ENCODE measurements at regions not wholly inside any gene's neighbourhood (a gene's known extent, or its start where the extent isn't known, plus 50 kb on each side); places are given as distances from the start of the nearest gene placed in this dataset.

- no peak overlapping the region for H3K4me3 ChIP-seq
- peaks cover 0 to 45% (median 26%) of the 10 kb centered on the region in 9 donors for H3K4me1 ChIP-seq
- no peak for ATAC-seq
- no peaks in the 10 kb centered on the region for H3K36me3 ChIP-seq
- H3K27ac ChIP-seq, result peak overlapping the region in 5 of 10 donors; percentile 6 to 74 (median 55)
- intact Hi-C loops (cut with DNase I), result no loop called here
- H3K27me3 ChIP-seq, result no peaks in the 10 kb centered on the region
- WGBS, 2 donors, result 91 to 93% methylated on average over 6 of the region's 6 CpGs
- no peak for TF ChIP-seq CTCF (IDR thresholded peaks at IDR 0.05)
- DNase-seq, result no peak
- H3K9me3 ChIP-seq, result peaks cover 0 to 5% (median 0%) of the 10 kb centered on the region in 11 donors
These were observed 176.5 kb upstream of the RUNX1 start for GRCh38 chr21:35225573-35225972.

- ATAC-seq (peak in 1 of 8 donors; percentile 29), DNase-seq (no peak)
- peaks cover 0 to 45% (median 24%) of the 10 kb centered on the region in 9 donors for H3K4me1 ChIP-seq
- no peak overlapping the region for H3K4me3 ChIP-seq
- intact Hi-C loops (cut with DNase I), result no loop called here
- H3K27ac ChIP-seq, result peak overlapping the region in 3 of 10 donors; percentile 26 to 72 (median 64)
- H3K9me3 ChIP-seq, result peaks cover 0 to 5% (median 0%) of the 10 kb centered on the region in 11 donors
- WGBS, 2 donors, result 75 to 79% methylated on average over 6 of the region's 6 CpGs
- H3K36me3 ChIP-seq, result no peaks in the 10 kb centered on the region
- TF ChIP-seq CTCF (IDR thresholded peaks at IDR 0.05), result no peak
- H3K27me3 ChIP-seq, result no peaks in the 10 kb centered on the region
These were observed 174.5 kb upstream of the RUNX1 start for GRCh38 chr21:35223480-35224156.

GRCh38 chr21:35222541-35222941, 173.4 kb upstream of the RUNX1 start:
- ATAC-seq, result peak in 6 of 8 donors; percentile 26 to 73 (median 38)
- H3K4me3 ChIP-seq, result no peak overlapping the region
- intact Hi-C loops (cut with DNase I), result no loop called here

GRCh38 chr21:35222021-35222420, 172.9 kb upstream of the RUNX1 start:
- Histone ChIP-seq H3K4me1 (peaks cover 0 to 39% (median 24%) of the 10 kb centered on the region in 9 donors), H3K9me3 (peaks cover 0 to 5% (median 0%) of the 10 kb centered on the region in 11 donors), H3K27ac (peak overlapping the region in 5 of 10 donors; percentile 19 to 72 (median 29)), H3K4me3 (no peak overlapping the region), H3K36me3 (no peaks in the 10 kb centered on the region), H3K27me3 (no peaks in the 10 kb centered on the region)
- TF ChIP-seq CTCF (IDR thresholded peaks at IDR 0.05), result no peak
- DNase-seq (no peak), ATAC-seq (peak in 3 of 8 donors; percentile 35 to 43 (median 42))
- WGBS, 2 donors, result 70 to 74% methylated on average over 3 of the region's 3 CpGs
- intact Hi-C loops (cut with DNase I), result no loop called here

More at GRCh38 chr21:35222541-35222941, 173.4 kb upstream of the RUNX1 start:
- H3K27me3 ChIP-seq, result no peaks in the 10 kb centered on the region
- H3K27ac ChIP-seq, result peak overlapping the region in 7 of 10 donors; percentile 5 to 72 (median 39)
- no peaks in the 10 kb centered on the region for H3K36me3 ChIP-seq
- TF ChIP-seq CTCF (IDR thresholded peaks at IDR 0.05), result no peak
- H3K9me3 ChIP-seq, result peaks cover 0 to 5% (median 0%) of the 10 kb centered on the region in 11 donors
- 37 to 51% methylated on average over 3 of the region's 3 CpGs for WGBS, 2 donors
- peaks cover 0 to 41% (median 24%) of the 10 kb centered on the region in 9 donors for H3K4me1 ChIP-seq
- DNase-seq, result no peak

Data from heart right ventricle (tissue), 16 donors.